Body of pancreas (tissue), 4 donors: ENCODE measurements at regions not wholly inside any gene's neighbourhood (a gene's known extent, or its start where the extent isn't known, plus 50 kb on each side); places are given as distances from the start of the nearest gene placed in this dataset.

ENCODE experiments used
- POLR2A ChIP-seq, 3 donors: fragments of 450-650 bp; IDR thresholded peaks; one replicate each; pipeline ENCODE4 v1.6.1; 2016; ENCODE audit warnings: antibody characterized with exemption in 3 of 3, mild to moderate bottlenecking in 2 of 3
- TF ChIP-seq, protein P1 (sequence below), 7 experiments: fragments of 450-650 bp in 4 of 7; fragments of 200-600 bp in 3 of 7; sonication (generic) in 3 of 7; IDR thresholded peaks; one replicate each; pipeline ENCODE4 v1.5.1; 2016 to 2019; ENCODE audit warnings: antibody characterized with exemption in 7 of 7

DNA sequence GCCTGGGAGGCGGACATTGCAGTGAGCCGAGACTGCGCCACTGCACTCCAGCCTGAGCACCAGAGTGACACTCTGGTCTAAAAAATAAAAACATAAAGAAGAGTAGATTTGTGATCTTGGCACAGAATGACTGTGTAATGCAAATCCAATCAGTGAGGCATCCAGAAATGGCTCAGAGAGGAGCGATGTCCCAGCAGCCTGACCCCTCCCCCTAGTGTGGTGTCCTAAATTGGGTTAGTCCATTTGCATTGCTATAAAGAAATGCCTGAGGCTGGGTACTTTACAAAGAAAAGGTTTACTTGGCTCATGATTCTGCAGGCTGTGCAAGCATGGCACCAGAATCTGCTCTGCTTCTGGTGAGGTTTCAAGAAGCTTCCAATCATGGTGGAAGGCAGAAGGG, 59.1 kb upstream of the ZNF30 start:
- no peak for TF ChIP-seq POLR2A (IDR thresholded peaks at IDR 0.05)
- TF ChIP-seq, protein P1, sequence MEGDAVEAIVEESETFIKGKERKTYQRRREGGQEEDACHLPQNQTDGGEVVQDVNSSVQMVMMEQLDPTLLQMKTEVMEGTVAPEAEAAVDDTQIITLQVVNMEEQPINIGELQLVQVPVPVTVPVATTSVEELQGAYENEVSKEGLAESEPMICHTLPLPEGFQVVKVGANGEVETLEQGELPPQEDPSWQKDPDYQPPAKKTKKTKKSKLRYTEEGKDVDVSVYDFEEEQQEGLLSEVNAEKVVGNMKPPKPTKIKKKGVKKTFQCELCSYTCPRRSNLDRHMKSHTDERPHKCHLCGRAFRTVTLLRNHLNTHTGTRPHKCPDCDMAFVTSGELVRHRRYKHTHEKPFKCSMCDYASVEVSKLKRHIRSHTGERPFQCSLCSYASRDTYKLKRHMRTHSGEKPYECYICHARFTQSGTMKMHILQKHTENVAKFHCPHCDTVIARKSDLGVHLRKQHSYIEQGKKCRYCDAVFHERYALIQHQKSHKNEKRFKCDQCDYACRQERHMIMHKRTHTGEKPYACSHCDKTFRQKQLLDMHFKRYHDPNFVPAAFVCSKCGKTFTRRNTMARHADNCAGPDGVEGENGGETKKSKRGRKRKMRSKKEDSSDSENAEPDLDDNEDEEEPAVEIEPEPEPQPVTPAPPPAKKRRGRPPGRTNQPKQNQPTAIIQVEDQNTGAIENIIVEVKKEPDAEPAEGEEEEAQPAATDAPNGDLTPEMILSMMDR (IDR thresholded peaks at IDR 0.05), result no peak
